ENCODE measurements at regions not wholly inside any gene's neighbourhood (a gene's known extent, or its start where the extent isn't known, plus 50 kb on each side); places are given as distances from the start of the nearest gene placed in this dataset.

DNA sequence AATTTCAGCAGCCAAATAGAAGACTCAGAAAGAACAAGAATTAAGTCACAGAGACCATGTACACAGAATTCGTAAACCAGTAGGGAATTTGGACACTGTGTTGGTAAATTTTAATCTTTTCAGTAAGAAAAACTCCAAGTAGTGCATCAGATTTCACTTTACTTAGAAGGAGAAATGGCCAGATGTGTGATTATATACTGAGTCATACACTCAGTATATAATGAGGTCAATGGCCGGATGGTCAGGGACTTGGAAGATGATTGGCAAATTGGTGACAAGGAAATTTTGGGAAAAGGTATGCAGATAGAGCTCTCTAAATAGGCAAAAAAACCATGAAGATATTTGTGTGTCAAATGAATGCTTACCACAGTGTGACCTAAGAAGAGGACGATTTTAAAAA, 399.8 kb upstream of the LRRC7 start:
- TF ChIP-seq, protein P1, sequence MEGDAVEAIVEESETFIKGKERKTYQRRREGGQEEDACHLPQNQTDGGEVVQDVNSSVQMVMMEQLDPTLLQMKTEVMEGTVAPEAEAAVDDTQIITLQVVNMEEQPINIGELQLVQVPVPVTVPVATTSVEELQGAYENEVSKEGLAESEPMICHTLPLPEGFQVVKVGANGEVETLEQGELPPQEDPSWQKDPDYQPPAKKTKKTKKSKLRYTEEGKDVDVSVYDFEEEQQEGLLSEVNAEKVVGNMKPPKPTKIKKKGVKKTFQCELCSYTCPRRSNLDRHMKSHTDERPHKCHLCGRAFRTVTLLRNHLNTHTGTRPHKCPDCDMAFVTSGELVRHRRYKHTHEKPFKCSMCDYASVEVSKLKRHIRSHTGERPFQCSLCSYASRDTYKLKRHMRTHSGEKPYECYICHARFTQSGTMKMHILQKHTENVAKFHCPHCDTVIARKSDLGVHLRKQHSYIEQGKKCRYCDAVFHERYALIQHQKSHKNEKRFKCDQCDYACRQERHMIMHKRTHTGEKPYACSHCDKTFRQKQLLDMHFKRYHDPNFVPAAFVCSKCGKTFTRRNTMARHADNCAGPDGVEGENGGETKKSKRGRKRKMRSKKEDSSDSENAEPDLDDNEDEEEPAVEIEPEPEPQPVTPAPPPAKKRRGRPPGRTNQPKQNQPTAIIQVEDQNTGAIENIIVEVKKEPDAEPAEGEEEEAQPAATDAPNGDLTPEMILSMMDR (IDR thresholded peaks at IDR 0.05) = no peak
- no peak for TF ChIP-seq POLR2AphosphoS5 (IDR thresholded peaks at IDR 0.05)
- TF ChIP-seq POLR2A (IDR thresholded peaks at IDR 0.05) = no peak

All from gastroesophageal sphincter (tissue), 3 donors.